GM23338 (cell line): ENCODE measurements at regions not wholly inside any gene's neighbourhood (a gene's known extent, or its start where the extent isn't known, plus 50 kb on each side); places are given as distances from the start of the nearest gene placed in this dataset.

Experiments used
- ATAC-seq: fragments of 200-7000 bp; cut with Tn5 transposase; 3 replicates; pipeline ENCODE4 v1.9.1; 2020
- DNase-seq: peaks from one replicate; pipeline ENCODE4 v3.0.0-alpha.2; 2015; ENCODE audit warnings: low spot score
- H2AFZ ChIP-seq: fragments of 200-600 bp; sonication (generic); 2 replicates; pipeline ENCODE4 v1.8.0; 2016; ENCODE audit warnings: antibody characterized with exemption, mild to moderate bottlenecking, moderate library complexity
- H3F3A ChIP-seq: fragments of 200-600 bp; sonication (generic); replicated peaks from 2 replicates; pipeline ENCODE4 v1.8.0; 2017; ENCODE audit warnings: antibody characterized with exemption, mixed run types, low read depth
- H3K27ac ChIP-seq: fragments of 200-600 bp; sonication (generic); 2 replicates; pipeline ENCODE4 v1.6.1; 2016; ENCODE audit warnings: low read depth
- H3K27me3 ChIP-seq: fragments of 200-600 bp; sonication (generic); 2 replicates; pipeline ENCODE4 v1.8.0; 2016; ENCODE audit warnings: mild to moderate bottlenecking, mixed run types, moderate library complexity; ENCODE audit not compliant: insufficient read depth
- H3K36me3 ChIP-seq: fragments of 200-600 bp; sonication (generic); 2 replicates; pipeline ENCODE4 v1.8.0; 2016; ENCODE audit warnings: mild to moderate bottlenecking; ENCODE audit not compliant: insufficient read depth
- H3K4me1 ChIP-seq: fragments of 200-600 bp; sonication (generic); 2 replicates; pipeline ENCODE4 v1.8.0; 2016; ENCODE audit warnings: mild to moderate bottlenecking, moderate library complexity; ENCODE audit not compliant: insufficient read depth
- H3K4me2 ChIP-seq: fragments of 200-600 bp; sonication (generic); 2 replicates; pipeline ENCODE4 v1.7.1; 2017; ENCODE audit warnings: mixed run types
- H3K4me3 ChIP-seq: fragments of 200-600 bp; sonication (generic); 2 replicates; pipeline ENCODE4 v1.6.1; 2016; ENCODE audit warnings: mixed run types
- H3K79me2 ChIP-seq: fragments of 200-600 bp; sonication (generic); replicated peaks from 2 replicates; pipeline ENCODE4 v1.8.0; 2017; ENCODE audit warnings: mild to moderate bottlenecking; ENCODE audit not compliant: insufficient read depth
- H3K9me2 ChIP-seq: fragments of 200-600 bp; sonication (generic); 2 replicates; pipeline ENCODE4 v1.8.0; 2017; ENCODE audit not compliant: insufficient read depth
- H4K20me1 ChIP-seq: fragments of 200-600 bp; sonication (generic); replicated peaks from 2 replicates; pipeline ENCODE4 v1.8.0; 2017; ENCODE audit warnings: mild to moderate bottlenecking; ENCODE audit not compliant: insufficient read depth
- H3K27ac Mint-ChIP-seq: 2 replicates; pipeline ENCODE4 v1.8.0; 2020; ENCODE audit warnings: inconsistent platforms, mild to moderate bottlenecking, moderate library complexity, mixed read lengths
- H3K27me3 Mint-ChIP-seq: 3 replicates; pipeline ENCODE4 v1.8.0; 2022; ENCODE audit warnings: low read depth, mild to moderate bottlenecking, moderate library complexity, mixed read lengths, inconsistent platforms; ENCODE audit not compliant: insufficient read depth, poor library complexity
- H3K36me3 Mint-ChIP-seq: 3 replicates; pipeline ENCODE4 v1.8.0; 2021; ENCODE audit warnings: low read depth, mild to moderate bottlenecking, inconsistent platforms, moderate library complexity, mixed read lengths
- H3K4me1 Mint-ChIP-seq: 3 replicates; pipeline ENCODE4 v1.8.0; 2020; ENCODE audit warnings: mild to moderate bottlenecking, inconsistent platforms, mixed read lengths
- H3K4me3 Mint-ChIP-seq: 3 replicates; pipeline ENCODE4 v1.8.0; 2021; ENCODE audit warnings: moderate library complexity, mild to moderate bottlenecking, inconsistent platforms, mixed read lengths
- H3K9me3 Mint-ChIP-seq: 3 replicates; pipeline ENCODE4 v1.8.0; 2020; ENCODE audit warnings: moderate library complexity, mild to moderate bottlenecking, inconsistent platforms, mixed read lengths
- CREB1 ChIP-seq: fragments of 250-450 bp; sonication (Bioruptor Pico); IDR thresholded peaks from 2 replicates; pipeline ENCODE4 v1.5.0; 2020; ENCODE audit warnings: low read depth, mild to moderate bottlenecking, moderate library complexity
- CTCF ChIP-seq, 2 experiments: fragments of 200-600 bp in 1 of 2; sonication (generic) in 1 of 2; conservative IDR thresholded peaks; 2 replicates each; pipeline versions ENCODE4 v1.5.1 to v1.6.1; 2016 to 2017; ENCODE audit warnings: antibody characterized with exemption in 2 of 2, low read depth in 2 of 2, mild to moderate bottlenecking in 2 of 2, moderate library complexity in 1 of 2
- ETS1 ChIP-seq: IDR thresholded peaks from 2 replicates; pipeline ENCODE4 v1.6.1; 2016; ENCODE audit warnings: antibody characterized with exemption
- EZH2 ChIP-seq: fragments of 200-600 bp; sonication (generic); IDR thresholded peaks from one replicate; pipeline ENCODE4 v1.8.0; 2017; ENCODE audit warnings: antibody characterized with exemption, mild to moderate bottlenecking, low read depth; ENCODE audit not compliant: unreplicated experiment
- EZH2phosphoT487 ChIP-seq: fragments of 200-600 bp; sonication (generic); IDR thresholded peaks from one replicate; pipeline ENCODE4 v1.8.1; 2018; ENCODE audit warnings: antibody characterized with exemption; ENCODE audit not compliant: unreplicated experiment
- JUNB ChIP-seq: IDR thresholded peaks from one replicate; pipeline ENCODE4 v1.6.1; 2016; ENCODE audit warnings: antibody characterized with exemption; ENCODE audit not compliant: unreplicated experiment
- NANOG ChIP-seq: IDR thresholded peaks from 2 replicates; pipeline ENCODE4 v1.6.1; 2016; ENCODE audit warnings: antibody characterized with exemption, borderline replicate concordance
- POLR2AphosphoS5 ChIP-seq: IDR thresholded peaks from 2 replicates; pipeline ENCODE4 v1.6.1; 2016; ENCODE audit warnings: antibody characterized with exemption, low read depth
- REST ChIP-seq: IDR thresholded peaks from one replicate; pipeline ENCODE4 v1.6.1; 2018; ENCODE audit warnings: antibody characterized with exemption; ENCODE audit not compliant: unreplicated experiment
- STAT1 ChIP-seq: IDR thresholded peaks from one replicate; pipeline ENCODE4 v1.6.1; 2016; ENCODE audit warnings: antibody characterized with exemption; ENCODE audit not compliant: unreplicated experiment
- ZNF114 ChIP-seq: fragments of 250-450 bp; sonication (Bioruptor Pico); IDR thresholded peaks from 2 replicates; pipeline ENCODE4 v1.5.0; 2020; ENCODE audit warnings: mild to moderate bottlenecking, moderate library complexity

- no peaks in the 10 kb centered on the region for H3K79me2 ChIP-seq
- Mint-ChIP-seq H3K36me3 (no peaks in the 10 kb centered on the region), H3K4me3 (no peak overlapping the region), H3K4me1 (peaks cover 4% of the 10 kb centered on the region; the same call in 2 of the 3 replicates), H3K27ac (no peak overlapping the region), H3K27me3 (no peaks in the 10 kb centered on the region), H3K9me3 (no peaks in the 10 kb centered on the region)
- H3K36me3 ChIP-seq: no peaks in the 10 kb centered on the region
- H3K4me1 ChIP-seq: peaks cover 4% of the 10 kb centered on the region; the same call in 1 of the 2 replicates
- ATAC-seq: no peak
- H3K27me3 ChIP-seq: no peaks in the 10 kb centered on the region
- no peak overlapping the region for H3K4me2 ChIP-seq
- no peak overlapping the region for H3K27ac ChIP-seq
- DNase-seq: no peak
- no peaks in the 10 kb centered on the region for H4K20me1 ChIP-seq
- TF ChIP-seq CREB1 (no peak), NANOG (no peak), STAT1 (no peak)
- no peak overlapping the region for H3K4me3 ChIP-seq
- H3F3A ChIP-seq: no peaks in the 10 kb centered on the region
- H3K9me2 ChIP-seq: no peaks in the 10 kb centered on the region
- no peak overlapping the region for H2AFZ ChIP-seq
Measured at GRCh38 chr6:146904596-146904995, 299.6 kb upstream of the STXBP5 start.

GRCh38 chr6:146905181-146905704, 299.0 kb upstream of the STXBP5 start:
- H3K36me3 ChIP-seq: no peaks in the 10 kb centered on the region
- TF ChIP-seq EZH2 (no peak), NANOG (no peak), ETS1 (no peak)
- no peaks in the 10 kb centered on the region for H3K79me2 ChIP-seq
- DNase-seq: no peak
- no peak overlapping the region for H3K27ac ChIP-seq
- ATAC-seq: no peak
- H3K9me2 ChIP-seq: no peaks in the 10 kb centered on the region
- Mint-ChIP-seq H3K27me3 (no peaks in the 10 kb centered on the region), H3K27ac (no peak overlapping the region), H3K4me3 (no peak overlapping the region), H3K9me3 (no peaks in the 10 kb centered on the region), H3K4me1 (peaks cover 4% of the 10 kb centered on the region; the same call in 2 of the 3 replicates), H3K36me3 (no peaks in the 10 kb centered on the region)
- H4K20me1 ChIP-seq: no peaks in the 10 kb centered on the region
- no peak overlapping the region for H3K4me3 ChIP-seq
- H3K4me1 ChIP-seq: peaks cover 4% of the 10 kb centered on the region; the same call in 1 of the 2 replicates
- no peaks in the 10 kb centered on the region for H3F3A ChIP-seq
- H2AFZ ChIP-seq: no peak overlapping the region
- no peaks in the 10 kb centered on the region for H3K27me3 ChIP-seq
- no peak overlapping the region for H3K4me2 ChIP-seq

- Mint-ChIP-seq H3K36me3 (no peaks in the 10 kb centered on the region), H3K9me3 (no peaks in the 10 kb centered on the region), H3K27ac (no peak overlapping the region), H3K27me3 (peaks cover under 1% of the 10 kb centered on the region), H3K4me3 (no peak overlapping the region), H3K4me1 (peaks cover 6% of the 10 kb centered on the region; the same call in 2 of the 3 replicates)
- no peaks in the 10 kb centered on the region for H4K20me1 ChIP-seq
- no peak overlapping the region for H2AFZ ChIP-seq
- ATAC-seq (no peak), DNase-seq (no peak)
- H3K4me2 ChIP-seq: no peak overlapping the region
- H3K4me3 ChIP-seq: no peak overlapping the region
- no peaks in the 10 kb centered on the region for H3K36me3 ChIP-seq
- no peaks in the 10 kb centered on the region for H3F3A ChIP-seq
- peaks cover 7% of the 10 kb centered on the region; the same call in 1 of the 2 replicates for H3K4me1 ChIP-seq
- no peaks in the 10 kb centered on the region for H3K79me2 ChIP-seq
- no peaks in the 10 kb centered on the region for H3K27me3 ChIP-seq
- H3K27ac ChIP-seq: no peak overlapping the region
- peaks cover 3% of the 10 kb centered on the region; the same call in 1 of the 2 replicates for H3K9me2 ChIP-seq
- no peak for TF ChIP-seq EZH2phosphoT487
- no peak for TF ChIP-seq JUNB
- TF ChIP-seq REST: no peak
- no peak for TF ChIP-seq CTCF (conservative IDR thresholded peaks at IDR 0.05; ENCODE audit: low read depth in 2 of 2)
- no peak for TF ChIP-seq ZNF114 (CRISPR knock-in tag)
- TF ChIP-seq POLR2AphosphoS5: no peak
- no peak for TF ChIP-seq ETS1
- TF ChIP-seq STAT1: no peak
Measured at GRCh38 chr6:146908786-146909185, 295.4 kb upstream of the STXBP5 start.
